CD4-positive, alpha-beta T cell treated with Interleukin-12 subunit alpha and Interleukin-12 subunit beta, for 1 hour (primary cell): ENCODE measurements at regions not wholly inside any gene's neighbourhood (a gene's known extent, or its start where the extent isn't known, plus 50 kb on each side); places are given as distances from the start of the nearest gene placed in this dataset.
"Not testable (repeated sequence)": the region's sequence is repeated elsewhere in the genome, so short reads cannot be mapped to it uniquely, and the experiment has no call there.

ENCODE experiments used
- DNase-seq: peaks from one replicate; pipeline ENCODE4 v3.0.0-alpha.2; 2020

DNA sequence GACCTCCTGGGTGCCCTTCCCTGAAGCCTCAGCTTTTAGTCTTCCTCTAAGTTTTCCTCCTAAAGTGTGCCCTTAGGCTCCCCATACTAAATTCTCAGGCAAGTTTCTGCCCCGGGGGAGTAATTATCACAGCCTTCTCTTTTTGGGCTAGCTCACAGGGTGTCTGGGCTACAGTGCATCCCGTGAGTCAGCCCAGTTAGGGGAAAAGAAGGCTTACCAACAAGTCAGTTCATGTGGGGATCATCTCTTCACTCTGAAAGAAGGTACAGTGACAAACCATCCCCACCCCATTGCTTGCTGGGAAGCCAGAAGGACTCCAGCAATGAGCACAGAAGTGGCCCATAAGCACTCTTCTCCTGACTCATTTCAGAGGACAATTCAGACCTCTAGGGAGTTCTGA is 134.7 kb upstream of the FAM9C start:
- no peak for DNase-seq

DNA sequence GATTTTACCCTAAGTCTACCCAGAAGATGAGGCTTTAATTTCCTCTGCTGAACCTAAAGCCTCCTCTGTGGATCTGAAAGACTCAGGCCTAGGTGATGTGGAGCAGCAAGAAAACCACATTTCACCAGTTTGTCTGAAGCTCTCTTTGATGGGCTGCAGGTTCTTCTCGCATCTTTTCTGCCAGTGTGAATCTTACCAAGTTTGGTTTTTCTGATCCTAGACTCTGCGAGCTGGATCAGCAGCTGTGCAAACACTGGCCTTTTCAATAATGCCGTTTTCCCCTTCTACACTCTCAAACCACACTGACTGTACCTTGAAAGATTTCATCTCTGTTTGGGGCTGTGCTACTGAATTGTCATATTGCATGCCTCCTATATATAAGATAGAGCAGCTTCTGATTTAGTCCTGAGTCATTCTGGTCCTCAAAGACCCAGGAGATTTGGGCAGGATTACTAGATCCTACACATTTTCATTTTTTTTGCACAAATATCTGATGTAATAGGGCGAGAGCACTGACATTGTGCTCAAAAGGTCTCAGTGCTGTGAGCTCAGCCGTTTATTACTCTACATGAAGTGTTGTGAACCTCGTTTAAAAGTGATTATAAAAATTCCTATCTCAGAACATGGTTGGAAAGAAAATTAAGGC is 133.6 kb upstream of the FAM9C start:
- peak; percentile 1 for DNase-seq

DNA sequence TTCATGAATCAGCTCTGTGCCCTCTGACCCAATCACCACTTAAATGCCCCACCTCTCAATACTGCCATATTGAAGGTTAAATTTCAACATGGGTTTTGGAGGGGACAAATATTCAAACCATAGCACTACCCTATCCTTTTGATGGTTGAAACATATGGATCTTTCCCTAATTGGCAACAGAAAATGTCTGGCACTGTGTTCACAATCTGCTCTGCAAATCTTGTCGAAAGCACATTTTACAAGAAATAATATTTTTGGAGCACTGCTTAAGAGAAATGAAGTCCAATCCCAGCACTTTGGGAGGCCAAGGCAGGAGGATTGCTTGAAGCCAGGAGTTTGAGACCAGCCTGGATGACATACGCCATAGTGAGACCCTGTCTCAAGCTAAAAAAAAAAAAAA is 130.6 kb upstream of the FAM9C start:
- no peak for DNase-seq

DNA sequence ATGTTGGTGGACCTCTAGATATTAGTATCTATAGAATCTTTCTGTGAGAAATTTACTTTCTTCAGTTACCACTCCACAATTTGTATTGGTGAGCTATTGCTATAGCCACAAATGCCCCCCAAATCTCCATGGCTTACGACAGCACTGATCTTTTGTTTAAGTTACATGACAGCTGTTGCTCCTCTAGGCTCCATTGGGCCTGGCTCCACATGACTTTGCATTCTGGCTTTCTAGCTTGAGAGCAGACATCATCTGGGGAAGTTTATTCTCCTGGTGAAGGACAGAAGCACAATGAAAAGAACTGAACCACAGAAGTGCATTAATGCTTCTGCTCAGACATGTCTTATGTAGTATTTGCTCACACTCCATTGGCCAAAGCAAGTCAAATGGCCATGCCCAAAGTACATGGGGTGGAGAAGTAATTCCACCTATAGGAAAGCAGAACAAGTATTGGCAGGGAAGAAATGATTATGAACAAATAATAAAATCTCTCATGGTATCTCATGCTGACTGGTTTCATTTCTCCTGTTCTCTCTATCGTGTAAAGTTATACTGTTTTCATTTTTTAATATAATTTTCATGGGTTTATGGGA is 126.6 kb upstream of the FAM9C start:
- DNase-seq: no peak

DNA sequence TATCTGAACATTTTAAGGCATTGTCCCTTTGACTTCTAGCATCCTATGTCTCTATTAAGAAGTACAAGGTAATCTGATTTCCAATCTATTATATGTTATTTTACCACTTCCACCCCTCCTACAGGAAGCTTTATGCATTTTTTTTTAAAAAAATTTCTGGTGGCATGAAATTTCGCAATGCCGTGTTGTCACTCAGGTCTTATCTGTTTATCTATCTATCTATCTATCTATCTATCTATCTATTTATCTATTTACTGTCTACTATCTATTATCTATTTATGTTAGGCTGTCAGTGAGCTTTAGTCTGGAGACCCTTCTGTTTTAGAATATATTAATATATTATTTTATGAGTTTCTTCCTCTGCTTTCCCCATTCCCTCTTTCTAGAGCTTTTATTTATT is 125.3 kb upstream of the FAM9C start:
- DNase-seq: no peak

DNA sequence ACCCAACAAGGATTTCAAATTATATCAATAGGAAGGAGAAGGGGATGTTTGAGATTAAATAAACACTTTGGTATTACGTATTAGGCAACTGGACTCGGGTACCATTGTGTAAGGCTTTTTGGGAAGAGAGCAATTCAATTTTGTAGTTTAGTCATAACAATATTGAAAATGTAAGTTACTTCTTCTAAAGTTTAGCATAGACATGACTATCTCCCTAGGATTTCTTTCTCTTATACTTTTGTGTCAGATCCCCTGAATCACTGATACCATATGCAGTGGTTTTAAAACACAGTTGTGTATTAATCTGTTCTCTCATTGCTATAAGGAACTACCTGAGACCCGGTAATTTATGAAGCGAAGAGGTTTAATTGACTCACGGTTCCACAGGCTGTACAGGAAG is 123.8 kb upstream of the FAM9C start:
- DNase-seq: no peak

DNA sequence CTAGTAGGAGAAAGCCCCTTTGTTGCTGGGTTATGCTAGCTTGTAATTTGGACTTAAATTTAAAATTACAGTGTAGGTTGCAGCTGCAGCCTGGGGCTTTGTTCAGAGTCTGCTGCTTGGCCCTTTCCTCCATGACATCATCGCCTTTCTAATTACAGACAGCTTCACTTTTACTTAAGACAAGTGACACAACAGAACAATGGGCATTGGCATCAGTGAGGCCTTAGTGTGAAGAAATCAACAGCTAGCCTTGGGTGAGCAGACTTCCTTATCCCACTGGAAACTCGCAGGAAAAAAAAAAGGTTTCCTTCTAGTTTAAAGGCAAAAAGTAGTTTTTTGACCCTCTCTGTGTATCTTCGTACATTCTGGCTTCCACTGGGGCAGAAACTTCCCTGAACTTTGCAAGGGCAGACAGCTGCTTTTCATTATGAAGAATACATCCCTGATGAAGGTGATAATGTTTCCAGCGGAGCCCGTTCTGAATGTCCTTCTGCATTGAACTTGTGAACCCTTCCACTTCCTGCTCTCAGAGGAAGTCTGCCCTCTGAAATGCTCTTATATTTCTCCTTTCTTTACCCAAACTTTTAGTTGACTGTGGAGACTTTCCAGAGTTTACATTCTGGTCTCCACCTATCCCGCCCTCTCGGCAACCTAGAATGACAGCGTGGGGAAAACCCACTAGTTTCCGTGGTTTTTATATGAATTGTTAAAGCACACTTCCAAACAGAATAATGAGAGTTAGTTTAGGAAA is 123.2 kb upstream of the FAM9C start:
- DNase-seq: peak; percentile 16

DNA sequence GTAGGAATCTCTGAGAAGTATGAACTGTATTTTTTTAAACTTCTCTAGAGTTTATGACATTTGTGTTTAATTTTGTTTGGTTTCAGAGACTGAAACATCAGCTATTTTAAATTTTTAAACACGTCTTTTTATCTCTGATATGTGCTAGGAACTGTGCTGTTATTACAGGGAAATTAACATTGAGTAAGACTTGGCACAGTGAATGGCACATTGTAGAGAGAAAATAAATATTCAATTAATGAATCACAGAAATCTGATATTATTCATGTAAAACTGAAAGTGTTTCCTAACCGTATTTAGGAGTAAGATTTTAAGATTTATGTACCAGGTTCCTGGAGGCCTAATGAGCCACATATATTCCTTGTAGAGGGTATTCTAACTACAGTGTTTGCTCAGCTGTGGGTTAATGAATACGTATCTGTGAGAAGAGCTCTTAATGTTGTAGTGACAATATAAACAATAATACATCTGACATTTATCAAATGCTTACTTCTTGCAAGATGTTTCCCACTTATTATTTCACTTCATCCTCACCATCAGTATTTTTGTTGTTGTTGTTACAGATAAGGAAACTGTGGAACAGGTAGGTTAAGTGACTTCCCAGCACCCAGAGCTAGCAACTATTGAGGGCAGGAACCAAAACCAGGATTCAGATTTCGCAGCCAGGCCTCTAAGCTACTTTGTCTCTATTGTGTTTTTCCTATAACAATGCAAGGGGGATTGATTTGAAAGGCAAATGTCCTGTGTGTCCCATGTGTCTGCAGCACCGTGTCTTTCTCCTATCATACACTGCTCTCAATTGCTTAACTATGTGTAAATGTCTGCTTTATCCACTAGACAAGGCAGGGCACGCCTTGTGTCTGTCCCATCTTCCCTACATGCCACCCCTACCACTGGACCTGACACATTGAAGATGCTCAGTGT is 121.1 kb upstream of the FAM9C start:
- DNase-seq: no peak

DNA sequence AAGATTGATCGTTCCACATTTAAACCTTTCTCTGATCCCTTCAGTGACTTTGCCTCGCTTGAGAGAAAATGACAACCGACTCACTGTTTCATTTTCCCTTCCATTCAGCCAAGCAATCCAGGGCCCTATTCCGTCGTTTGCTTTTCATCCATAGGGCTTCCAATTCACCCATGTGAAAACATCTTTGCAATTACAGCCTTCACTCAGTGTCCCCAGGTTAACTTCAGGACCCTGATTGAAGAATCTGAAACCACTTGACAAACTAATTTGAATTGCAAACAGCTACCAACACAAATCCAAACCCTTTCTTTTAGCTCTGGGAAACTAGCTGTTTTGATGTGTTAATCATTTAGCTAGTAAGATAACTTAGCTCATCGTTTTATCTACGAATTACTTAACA is 120.2 kb upstream of the FAM9C start:
- no peak for DNase-seq

DNA sequence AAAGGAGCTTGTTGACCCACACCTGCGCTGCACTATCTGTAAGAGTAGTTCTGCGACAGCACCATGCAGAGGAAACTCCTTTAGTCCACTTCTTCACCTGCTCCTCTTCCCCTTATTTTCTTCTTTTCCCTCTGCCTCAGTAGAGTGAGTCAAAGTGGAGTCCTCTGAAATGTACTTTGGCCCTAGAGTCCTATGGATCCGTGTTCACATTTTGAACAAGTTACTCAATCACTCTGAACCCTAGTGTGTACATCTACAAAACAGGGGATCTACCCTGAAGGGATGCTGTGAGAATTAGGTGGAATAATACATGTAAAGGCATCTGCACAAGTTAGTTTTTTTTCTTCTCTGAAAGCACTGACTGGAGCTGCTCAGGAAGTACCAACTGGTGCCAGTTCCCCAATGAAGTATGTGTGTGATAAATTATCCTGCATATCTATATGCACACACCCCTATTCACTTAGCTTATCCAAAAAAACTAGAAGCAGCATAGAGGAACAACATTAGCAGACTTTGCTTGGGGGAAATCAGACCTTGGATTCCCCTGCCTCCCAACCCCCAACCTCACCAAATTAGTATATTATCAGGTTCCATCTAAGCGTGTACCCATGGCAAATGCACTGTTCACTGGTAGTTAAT is 118.5 kb upstream of the FAM9C start:
- DNase-seq: no peak

DNA sequence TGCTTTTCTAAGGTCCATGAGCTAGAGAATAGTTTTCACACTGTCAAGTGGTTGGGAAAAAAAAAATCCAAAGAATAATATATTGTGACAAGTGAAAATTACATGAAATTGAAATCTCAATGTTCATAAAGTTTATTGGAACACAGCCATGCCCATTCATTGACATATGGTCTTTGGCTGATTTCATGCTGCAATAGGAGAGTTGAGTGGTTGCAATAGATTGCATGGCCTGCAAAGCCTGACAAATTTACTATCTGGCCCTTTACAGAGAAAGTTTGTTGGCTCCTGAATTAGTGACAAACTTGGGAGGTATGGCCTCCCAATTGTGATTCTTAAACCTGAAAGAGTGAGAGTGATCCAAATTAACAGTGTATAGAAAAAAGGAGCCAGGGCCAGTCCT is 115.5 kb upstream of the FAM9C start:
- DNase-seq: no peak

DNA sequence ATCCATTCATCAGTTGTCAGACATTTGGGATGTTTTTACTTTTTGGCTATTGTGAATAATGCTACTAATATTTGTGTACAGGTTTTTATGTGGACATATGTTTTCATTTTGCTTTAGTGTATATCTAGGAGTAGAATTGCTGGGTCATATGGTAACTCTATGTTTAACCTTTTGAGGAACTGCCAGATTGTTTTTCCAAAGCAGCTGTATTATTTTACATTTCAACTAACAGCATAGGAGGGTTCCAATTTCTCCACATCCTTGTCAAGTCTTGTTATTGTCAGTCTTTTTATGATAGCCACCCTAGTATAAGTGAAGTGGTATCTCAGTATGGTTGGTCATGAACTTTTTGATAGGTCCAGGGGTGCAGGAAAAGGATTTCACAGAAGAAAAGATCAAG is 114.5 kb upstream of the FAM9C start:
- DNase-seq: no peak

DNA sequence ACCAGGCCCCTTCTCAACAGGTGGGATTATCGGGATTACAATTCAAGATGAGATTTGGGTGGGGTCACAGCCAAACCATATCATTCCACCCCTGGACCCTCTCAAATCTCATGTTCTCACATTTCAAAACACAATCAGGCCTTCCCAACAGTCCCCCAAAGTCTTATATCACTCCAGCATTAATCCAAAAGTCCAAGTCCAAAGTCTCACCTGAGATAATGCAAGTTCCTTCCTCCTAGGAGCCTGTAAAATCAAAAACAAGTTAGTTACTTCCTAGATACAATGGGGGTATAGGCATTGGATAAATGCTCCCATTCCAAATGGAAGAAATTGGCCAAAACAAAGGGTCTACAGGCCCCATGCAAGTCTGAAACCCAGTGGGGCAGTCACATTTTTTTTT is 111.1 kb upstream of the FAM9C start:
- not testable (repeated sequence) for DNase-seq

DNA sequence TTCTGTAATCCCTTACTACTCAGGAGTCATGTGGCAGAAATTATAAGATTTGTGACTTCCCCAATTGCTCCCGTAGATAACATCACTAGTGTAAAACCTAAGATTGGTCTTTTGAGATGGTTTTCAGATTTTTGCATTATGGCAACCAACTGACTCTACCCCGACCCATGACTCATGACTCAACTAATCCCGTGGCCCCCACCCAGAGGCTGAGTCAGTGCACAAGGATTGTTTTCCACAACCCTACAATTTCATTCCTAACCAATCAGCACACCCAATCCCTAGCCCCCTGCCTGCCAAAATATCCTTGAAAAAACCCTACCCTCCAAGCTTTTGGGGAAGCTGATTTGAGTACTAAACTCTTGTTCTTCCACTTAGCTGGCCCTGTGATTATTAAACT is 109.4 kb upstream of the FAM9C start:
- DNase-seq: no peak

DNA sequence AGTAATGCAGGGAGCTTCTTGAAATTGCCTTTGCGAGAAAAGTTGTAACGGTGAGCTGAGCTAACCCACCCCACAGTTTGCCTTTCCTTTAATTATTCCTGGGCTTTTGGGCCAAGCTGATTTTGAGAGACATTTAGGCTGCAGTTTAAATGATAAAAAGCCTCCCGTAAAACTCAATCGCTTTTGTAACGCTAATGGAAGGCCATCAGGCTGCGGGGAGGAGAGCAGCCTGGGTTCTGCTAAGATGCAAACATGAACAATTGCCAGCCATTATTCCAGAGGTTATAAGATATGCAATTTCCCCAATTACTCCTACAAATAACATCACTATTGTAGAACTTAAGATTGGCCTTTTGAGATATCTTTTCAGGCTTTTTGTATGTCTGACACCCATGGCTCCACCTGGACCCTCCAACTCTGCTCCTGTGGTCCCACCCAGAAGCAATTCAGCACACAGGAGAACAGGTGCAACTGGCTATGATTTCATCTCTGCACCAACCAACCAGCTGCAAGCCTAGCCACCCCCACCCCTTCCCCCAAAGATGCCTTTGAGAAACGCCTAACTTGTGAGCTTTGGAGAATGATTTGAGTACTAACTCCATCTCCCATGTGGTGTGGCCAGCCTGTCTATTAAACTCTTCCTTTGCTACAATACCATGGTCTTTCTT is 108.2 kb upstream of the FAM9C start:
- DNase-seq: no peak

DNA sequence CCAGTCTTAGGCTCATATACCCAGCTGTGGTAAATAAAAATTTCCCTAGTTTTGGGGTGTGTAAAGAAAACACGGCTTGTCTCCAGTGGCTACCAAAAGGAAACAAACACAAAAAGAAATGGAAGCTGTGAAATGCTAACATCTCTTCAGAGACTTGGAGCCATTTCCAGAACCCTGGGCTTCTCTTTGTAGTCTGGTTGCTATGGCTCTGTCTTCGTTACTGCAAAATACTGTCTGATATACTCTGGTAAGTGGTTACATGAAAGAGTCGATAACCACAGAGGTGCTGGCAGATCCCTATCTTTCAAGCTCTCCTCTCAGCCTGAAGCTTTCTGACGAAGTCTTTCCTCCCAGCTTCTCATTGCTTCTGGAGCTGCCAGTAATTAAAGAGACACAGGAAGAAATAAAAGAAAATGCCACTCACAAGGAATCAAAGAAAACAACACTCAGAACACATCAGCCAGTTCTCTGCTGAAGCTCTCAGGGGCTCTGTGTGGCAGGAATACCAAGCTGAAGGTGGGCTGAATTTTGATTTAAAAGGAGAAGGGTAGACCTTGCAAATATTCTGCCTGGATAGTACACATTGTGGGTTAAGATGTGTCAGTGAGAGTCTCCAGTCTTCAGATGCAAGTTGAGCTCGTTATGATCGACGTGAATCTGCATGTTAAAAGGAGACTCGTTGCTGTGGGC is 107.6 kb upstream of the FAM9C start:
- peak; percentile 76 for DNase-seq

DNA sequence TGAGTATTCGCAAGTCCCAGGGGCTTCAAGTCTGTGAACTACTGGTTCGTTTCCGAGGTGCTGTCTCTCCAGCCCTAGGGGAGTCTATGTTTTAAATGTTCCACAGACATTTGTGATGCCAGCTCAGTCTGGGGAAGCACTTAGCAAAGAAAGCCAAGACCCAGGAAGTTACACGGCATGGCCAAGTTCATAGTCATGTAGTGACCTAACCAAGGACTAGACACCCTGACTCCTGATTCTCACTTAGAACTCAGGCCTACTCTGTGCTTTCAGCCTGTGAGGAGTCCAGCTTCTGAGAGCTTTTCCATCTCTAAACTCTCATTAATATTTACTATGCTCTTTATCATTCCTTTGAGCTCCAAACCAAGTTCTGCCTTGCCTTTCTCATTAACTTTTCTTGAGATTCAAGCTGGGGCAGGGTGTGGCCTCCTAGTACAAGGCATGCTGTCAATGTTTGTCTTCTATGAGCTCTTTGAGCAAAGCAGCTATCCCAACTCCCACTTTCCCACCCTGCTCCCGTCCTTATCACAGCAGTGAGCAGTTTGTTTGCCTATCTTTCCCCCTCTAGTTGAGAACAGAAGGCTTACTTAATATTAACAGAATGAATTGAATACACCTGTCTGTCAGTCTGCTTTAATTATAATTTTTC is 105.4 kb upstream of the FAM9C start:
- no peak for DNase-seq

DNA sequence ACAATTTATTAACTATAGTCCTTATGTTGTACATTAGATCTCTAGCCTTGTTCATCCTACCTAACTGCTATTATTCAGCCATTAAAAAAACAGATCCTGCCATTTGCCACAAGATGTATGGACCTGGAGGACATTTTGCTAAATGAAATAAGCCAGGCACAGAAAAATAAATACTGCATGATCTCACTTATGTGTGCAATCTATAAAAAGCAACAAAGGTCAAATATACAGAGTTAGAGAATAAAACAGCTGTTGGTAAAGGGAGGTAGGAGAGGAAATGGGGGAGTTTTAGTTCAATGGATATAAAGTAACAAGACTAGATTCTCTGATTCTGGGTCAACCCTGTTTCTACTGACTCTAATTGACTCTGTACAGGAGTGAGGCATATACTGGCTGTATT is 103.3 kb upstream of the FAM9C start:
- no peak for DNase-seq

DNA sequence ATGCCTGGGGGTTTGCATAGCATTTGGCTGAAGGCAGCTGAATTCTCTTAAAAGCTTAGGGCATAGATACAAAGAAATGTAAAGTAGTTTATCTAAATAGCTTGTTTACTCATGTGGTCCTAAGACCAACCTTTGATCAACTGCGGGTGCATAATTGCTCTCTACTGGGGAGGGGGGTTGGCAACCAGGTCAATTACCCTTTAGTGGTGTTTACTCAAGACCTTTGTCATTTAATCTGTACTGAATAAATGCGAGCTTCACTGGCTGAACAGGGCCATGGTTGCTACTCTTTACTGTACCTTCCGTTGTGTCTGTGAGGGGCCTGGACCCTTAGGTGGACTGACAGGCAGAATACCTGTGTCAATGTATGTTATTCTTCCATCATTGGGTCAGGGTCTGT is 102.7 kb upstream of the FAM9C start:
- no peak for DNase-seq

DNA sequence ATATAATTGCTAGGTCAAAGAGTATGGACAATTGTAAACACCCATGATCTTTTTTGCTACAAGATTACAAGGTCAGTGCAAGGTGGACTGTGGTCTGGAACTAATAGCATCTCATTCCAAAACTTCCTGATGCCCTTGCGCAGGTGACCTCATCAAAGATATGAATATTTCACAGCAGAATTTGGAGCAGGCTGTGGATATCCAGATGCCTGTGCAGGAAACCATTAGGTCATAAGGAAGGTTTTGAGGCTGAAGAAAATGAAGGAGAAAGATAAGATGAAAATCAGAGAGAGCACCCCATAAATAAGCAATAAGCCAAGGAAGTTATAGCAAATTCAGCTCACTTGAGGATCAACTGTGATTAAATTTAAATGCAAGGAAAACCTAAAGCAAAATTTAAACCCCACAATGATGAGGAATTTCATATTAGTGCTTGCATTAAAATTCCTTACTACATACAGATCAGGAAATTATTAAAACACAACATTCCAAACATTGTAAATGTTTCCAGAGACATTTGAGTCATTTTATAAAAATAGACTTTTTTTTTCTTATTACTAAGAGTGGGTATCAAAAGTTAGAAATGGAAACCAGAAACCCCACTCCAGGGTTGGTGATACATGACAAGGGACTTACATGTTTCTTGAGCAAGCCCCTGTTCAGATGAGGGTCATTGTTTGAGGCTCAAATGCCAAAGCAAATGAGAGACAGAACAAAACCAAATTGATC is 100.7 kb upstream of the FAM9C start:
- no peak for DNase-seq
